NCI-H748 treated with DMSO at 0.1 percent for 48 hours (cell line): ENCODE measurements at regions not wholly inside any gene's neighbourhood (a gene's known extent, or its start where the extent isn't known, plus 50 kb on each side); places are given as distances from the start of the nearest gene placed in this dataset.
A peak's percentile ranks its signal among the peaks of the same experiment; 100 is the strongest.

Source experiments
- DNase-seq: peaks from one replicate; lab custom pipeline; 2025; lab: John Stamatoyannopoulos, UW

- no peak for DNase-seq
Measured at GRCh38 chr4:43987331-43987944, 461.2 kb downstream of the KCTD8 start.

- DNase-seq = no peak
Measured at GRCh38 chr4:43990551-43990950, 458.1 kb downstream of the KCTD8 start.

- DNase-seq = no peak
Measured at GRCh38 chr4:43990963-43991362, 457.6 kb downstream of the KCTD8 start.

- DNase-seq = no peak
Measured at GRCh38 chr4:43992552-43992951, 456.1 kb downstream of the KCTD8 start.

- no peak for DNase-seq
Measured at GRCh38 chr4:43993196-43993902, 455.3 kb downstream of the KCTD8 start.

- DNase-seq = no peak
Measured at GRCh38 chr4:43999669-44000068, 448.9 kb downstream of the KCTD8 start.

- DNase-seq = no peak
Measured at GRCh38 chr4:44002368-44002767, 446.2 kb downstream of the KCTD8 start.

GRCh38 chr4:44016570-44017421 is 431.8 kb downstream of the KCTD8 start:
- DNase-seq = no peak

GRCh38 chr4:44017422-44017739 is 431.2 kb downstream of the KCTD8 start:
- DNase-seq = no peak

- no peak for DNase-seq
Measured at GRCh38 chr4:44019721-44020120, 428.9 kb downstream of the KCTD8 start.

- DNase-seq = no peak
Measured at GRCh38 chr4:44025376-44026020, 423.1 kb downstream of the KCTD8 start.

- no peak for DNase-seq
Measured at GRCh38 chr4:44038811-44039210, 409.8 kb downstream of the KCTD8 start.

- no peak for DNase-seq
Measured at GRCh38 chr4:44046491-44046890, 402.1 kb downstream of the KCTD8 start.

GRCh38 chr4:44056721-44057151 is 391.9 kb downstream of the KCTD8 start:
- DNase-seq = peak; percentile 29

GRCh38 chr4:44070843-44071242 is 377.8 kb downstream of the KCTD8 start:
- no peak for DNase-seq

- DNase-seq = no peak
Measured at GRCh38 chr4:44071959-44072955, 376.4 kb downstream of the KCTD8 start.

- no peak for DNase-seq
Measured at GRCh38 chr4:44086753-44087152, 361.9 kb downstream of the KCTD8 start.

- no peak for DNase-seq
Measured at GRCh38 chr4:44093390-44093789, 355.2 kb downstream of the KCTD8 start.

- DNase-seq = no peak
Measured at GRCh38 chr4:44098973-44099372, 349.6 kb downstream of the KCTD8 start.

GRCh38 chr4:44100456-44100855 is 348.2 kb downstream of the KCTD8 start:
- DNase-seq = no peak

GRCh38 chr4:44118971-44119680 is 329.5 kb downstream of the KCTD8 start:
- DNase-seq = no peak
